Kidney (tissue), 13 donors: ENCODE measurements at regions not wholly inside any gene's neighbourhood (a gene's known extent, or its start where the extent isn't known, plus 50 kb on each side); places are given as distances from the start of the nearest gene placed in this dataset.

Experiments used
- DNase-seq, 5 donors: peaks; one replicate each; pipeline ENCODE4 v3.0.0-alpha.2; 2013 to 2020
- FAIRE-seq: peaks from 2 replicates; lab custom pipeline; 2012; peaks lifted over from hg19 to GRCh38; lab: Jason Lieb, UNC
- H3K27ac ChIP-seq, 2 donors: one replicate each; pipeline ENCODE4 v1.7.0; 2013; ENCODE audit warnings: low read depth in 2 of 2, low read length in 2 of 2, inconsistent platforms in 1 of 2
- H3K27me3 ChIP-seq: one replicate; pipeline ENCODE4 v1.7.1; 2013; ENCODE audit warnings: low read length, inconsistent platforms; ENCODE audit not compliant: control insufficient read depth, insufficient read depth
- H3K36me3 ChIP-seq, 3 donors: one replicate each; pipeline versions ENCODE4 v1.7.0 to v1.7.1; 2013; ENCODE audit warnings: low read length in 3 of 3, control low read depth in 1 of 3, inconsistent platforms in 1 of 3; ENCODE audit not compliant: insufficient read depth in 3 of 3, control insufficient read depth in 2 of 3
- H3K4me1 ChIP-seq, 3 donors: one replicate each; pipeline versions ENCODE4 v1.7.0 to v1.7.1; 2013; ENCODE audit warnings: low read length in 3 of 3, inconsistent platforms in 1 of 3, low read depth in 1 of 3; ENCODE audit not compliant: control insufficient read depth in 2 of 3, insufficient read depth in 2 of 3
- H3K4me3 ChIP-seq, 3 donors: one replicate each; pipeline versions ENCODE4 v1.7.0 to v1.8.1; 2013; ENCODE audit warnings: low read length in 3 of 3, control low read depth in 1 of 3, inconsistent platforms in 1 of 3
- H3K9ac ChIP-seq, 3 donors: one replicate each; pipeline versions ENCODE4 v1.7.0 to v1.7.1; 2013; ENCODE audit warnings: low read length in 3 of 3, control low read depth in 1 of 3, inconsistent platforms in 1 of 3
- H3K9me3 ChIP-seq, 3 donors: one replicate each; pipeline versions ENCODE4 v1.7.0 to v1.7.1; 2013; ENCODE audit warnings: low read length in 3 of 3, control low read depth in 1 of 3, inconsistent platforms in 1 of 3; ENCODE audit not compliant: control insufficient read depth in 2 of 3, insufficient read depth in 1 of 3
- CTCF ChIP-seq: IDR thresholded peaks from 3 replicates; pipeline ENCODE4 v1.5.1; 2012; ENCODE audit warnings: mild to moderate bottlenecking, moderate library complexity, borderline replicate concordance; ENCODE audit not compliant: insufficient read depth; ENCODE audit errors: extremely low read depth
- intact Hi-C: fragments of 100-400 bp; cut with DNase I; formaldehyde crosslinking; loops from one replicate; pipeline ENCODE4 v1.11.1; 2022
- donor health status: control.
- donor health status: control.
- donor health status: control.
- donor health status: control.
- donor health status: control.
- donor health status: DM: yes; HTN: yes; CAD: no.
- donor health status: Normal renal cell carcinoma (clear cell type).

- intact Hi-C loops = no loop called here
Measured at GRCh38 chr3:194738254-194739093, 52.8 kb downstream of the FAM43A start.

GRCh38 chr3:194739498-194740284 lies 54.0 kb downstream of the FAM43A start:
- no peak overlapping the region for H3K9ac ChIP-seq
- H3K27me3 ChIP-seq = no peaks in the 10 kb centered on the region
- DNase-seq (no peak), FAIRE-seq (no peak)
- no peaks in the 10 kb centered on the region for H3K36me3 ChIP-seq
- H3K4me3 ChIP-seq = no peak overlapping the region
- H3K27ac ChIP-seq = no peak overlapping the region
- H3K9me3 ChIP-seq = peaks cover 0 to 5% (median 0%) of the 10 kb centered on the region in 3 donors
- H3K4me1 ChIP-seq = no peaks in the 10 kb centered on the region
- TF ChIP-seq CTCF = no peak
- intact Hi-C loops = no loop called here

More at GRCh38 chr3:194738254-194739093, 52.8 kb downstream of the FAM43A start:
- H3K9ac ChIP-seq = no peak overlapping the region
- no peak overlapping the region for H3K4me3 ChIP-seq
- no peaks in the 10 kb centered on the region for H3K4me1 ChIP-seq
- H3K36me3 ChIP-seq = no peaks in the 10 kb centered on the region
- peaks cover 0 to 6% (median 0%) of the 10 kb centered on the region in 3 donors for H3K9me3 ChIP-seq
- no peak overlapping the region for H3K27ac ChIP-seq
- no peaks in the 10 kb centered on the region for H3K27me3 ChIP-seq
- FAIRE-seq (no peak), DNase-seq (no peak)
- no peak for TF ChIP-seq CTCF

GRCh38 chr3:194740859-194741491 lies 55.3 kb downstream of the FAM43A start:
- Histone ChIP-seq H3K9me3 (no peaks in the 10 kb centered on the region), H3K36me3 (no peaks in the 10 kb centered on the region), H3K4me3 (no peak overlapping the region), H3K4me1 (no peaks in the 10 kb centered on the region), H3K9ac (no peak overlapping the region), H3K27me3 (no peaks in the 10 kb centered on the region), H3K27ac (no peak overlapping the region)
- no peak for TF ChIP-seq CTCF
- peak in 3 of 5 donors; percentile 31 to 43 (median 36) for DNase-seq
- intact Hi-C loops = no loop called here
- no peak for FAIRE-seq
